HG03520 (cell line): ENCODE measurements at regions not wholly inside any gene's neighbourhood (a gene's known extent, or its start where the extent isn't known, plus 50 kb on each side); places are given as distances from the start of the nearest gene placed in this dataset.

ENCODE experiments used
- ATAC-seq: cut with Tn5 transposase; IDR thresholded peaks from one replicate; pipeline ENCODE4 v1.9.1; 2021; ENCODE audit warnings: mild to moderate bottlenecking, moderate library complexity; ENCODE audit not compliant: unreplicated experiment

DNA sequence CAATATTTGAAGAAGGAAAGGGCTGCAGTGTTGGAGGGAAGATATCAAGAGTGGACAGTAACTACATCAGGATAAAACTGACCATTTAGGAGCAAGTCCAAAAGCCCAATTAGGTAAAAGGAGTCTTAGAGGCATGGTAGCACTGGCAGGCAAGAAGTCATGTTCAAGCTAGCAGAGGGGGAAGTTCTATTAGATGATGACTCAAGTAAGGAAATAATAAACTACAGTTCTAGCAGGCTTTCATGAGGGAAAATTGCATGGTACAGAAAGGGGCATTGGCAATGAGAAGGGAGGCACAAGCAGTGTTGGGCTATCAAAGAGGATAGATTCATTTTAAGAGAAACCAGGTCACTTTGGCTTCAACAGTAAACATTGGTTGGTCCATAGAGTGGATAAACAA is 156.1 kb upstream of the PTPRK start:
- ATAC-seq, result no peak

- ATAC-seq, result no peak
Measured at GRCh38 chr6:128672023-128672422, 151.6 kb upstream of the PTPRK start.

DNA sequence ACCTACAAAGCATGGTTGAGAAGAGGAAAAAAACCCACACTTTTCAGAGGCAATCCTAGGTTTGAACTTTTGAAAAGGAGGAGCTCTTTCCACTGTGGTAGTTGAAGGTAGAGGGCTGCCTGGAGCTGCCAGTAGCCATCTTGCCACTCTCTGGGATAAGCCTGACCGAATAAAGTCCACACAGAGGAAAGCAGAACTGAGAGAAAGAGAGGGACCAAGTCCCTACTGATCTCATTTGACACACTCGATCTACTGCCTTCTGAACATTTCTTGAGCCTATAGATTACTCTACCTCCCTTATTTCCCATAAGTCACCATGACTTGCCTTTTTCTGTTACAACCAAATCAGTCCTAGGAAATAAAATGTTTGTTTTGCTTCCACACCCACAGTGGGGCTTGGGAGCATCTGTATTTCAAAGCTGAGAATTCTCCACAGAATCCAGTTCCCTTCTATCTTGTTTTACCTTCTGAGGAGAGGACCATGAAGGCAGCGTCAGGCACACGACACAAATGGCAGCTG is 147.0 kb upstream of the PTPRK start:
- no peak for ATAC-seq

- ATAC-seq, result no peak
Measured at GRCh38 chr6:128666405-128666804, 146.0 kb upstream of the PTPRK start.

DNA sequence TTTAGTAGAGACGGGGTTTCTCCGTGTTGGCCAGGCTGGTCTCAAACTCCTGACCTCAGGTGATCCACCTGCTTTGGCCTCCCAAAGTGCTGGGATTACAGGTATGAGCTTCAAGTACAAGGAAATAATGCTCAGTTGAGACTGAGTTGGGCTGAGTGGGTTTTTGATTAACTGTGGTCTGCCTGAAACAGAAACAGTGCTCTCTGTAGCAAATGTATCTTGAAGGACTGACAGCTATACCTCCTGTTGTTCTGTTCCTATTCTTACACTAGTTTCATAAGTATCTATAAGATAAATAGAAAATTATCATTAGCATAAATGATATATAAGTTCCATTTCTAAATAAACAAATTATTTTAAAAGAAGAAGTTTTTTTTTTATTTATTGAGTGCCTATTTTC is 142.8 kb upstream of the PTPRK start:
- ATAC-seq, result peak; percentile 71

DNA sequence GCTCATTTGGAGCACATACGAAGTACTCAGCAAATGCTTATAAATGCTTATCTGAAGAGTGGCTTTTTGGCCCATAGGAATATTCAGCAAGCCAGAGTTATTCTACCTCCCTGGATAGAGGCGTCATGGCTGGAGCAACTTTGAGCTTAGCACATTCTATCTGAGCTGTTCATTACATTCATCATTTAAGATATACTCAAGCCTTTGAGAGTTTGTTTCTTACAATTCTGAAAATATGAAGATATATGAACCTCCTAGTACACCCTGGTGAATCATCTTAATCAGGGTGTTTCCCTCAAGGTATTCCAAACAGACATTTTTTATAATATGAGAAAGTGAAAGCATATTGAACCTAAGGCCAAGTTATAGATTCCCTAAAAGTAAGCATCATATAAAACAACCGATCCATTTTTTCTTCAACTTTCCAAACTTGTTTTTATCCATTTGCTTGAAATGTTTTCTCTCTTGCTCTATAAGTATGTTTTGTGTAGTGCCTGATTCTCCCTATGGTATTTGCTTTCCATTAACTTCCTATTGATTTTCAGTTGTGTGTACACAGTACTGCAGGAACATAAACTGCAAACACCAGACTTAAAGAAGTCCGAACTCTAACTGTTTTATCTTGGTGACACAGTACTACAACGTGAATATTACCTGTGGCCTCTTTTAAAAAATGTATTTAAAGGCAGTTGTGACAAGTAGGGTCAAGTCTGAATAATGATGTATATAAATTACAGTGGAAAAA is 139.7 kb upstream of the PTPRK start:
- no peak for ATAC-seq

DNA sequence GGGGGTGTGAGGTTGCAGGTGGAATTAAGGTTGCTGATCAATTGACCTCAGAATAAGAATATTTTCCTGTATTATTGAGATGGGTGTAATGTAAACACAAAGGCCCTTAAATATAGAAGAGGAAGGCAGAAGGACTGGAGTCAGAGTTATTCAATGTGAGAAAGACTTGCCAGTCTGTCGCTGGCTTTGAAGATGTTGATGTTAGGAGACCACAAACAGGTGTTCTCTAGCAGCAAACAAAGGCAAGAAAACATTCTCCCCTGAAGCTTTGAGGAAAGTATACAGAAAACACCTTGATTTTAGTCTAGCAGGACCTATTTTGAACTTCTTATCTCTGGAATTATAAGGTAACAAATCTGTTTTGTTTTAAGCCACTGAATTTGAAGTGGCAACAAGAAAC is 138.9 kb upstream of the PTPRK start:
- no peak for ATAC-seq

DNA sequence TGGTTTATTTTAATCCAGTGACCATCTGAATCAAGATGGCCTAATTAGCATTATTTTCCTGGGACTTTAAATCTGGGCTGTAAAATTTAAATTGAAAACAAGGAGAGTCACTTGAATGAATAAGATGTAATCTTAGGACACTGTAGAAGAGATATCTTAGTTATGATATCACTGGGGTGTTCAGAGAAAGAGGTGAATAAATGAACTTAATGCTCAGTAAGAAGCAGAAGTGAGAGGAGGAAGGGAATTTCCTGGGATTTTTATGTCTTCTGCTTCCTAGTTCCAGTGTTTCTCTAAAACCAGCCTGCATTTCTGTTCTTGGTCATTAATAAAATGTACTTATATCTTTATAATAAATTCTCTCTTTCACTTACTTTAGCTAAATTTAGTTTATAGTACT is 136.8 kb upstream of the PTPRK start:
- no peak for ATAC-seq

DNA sequence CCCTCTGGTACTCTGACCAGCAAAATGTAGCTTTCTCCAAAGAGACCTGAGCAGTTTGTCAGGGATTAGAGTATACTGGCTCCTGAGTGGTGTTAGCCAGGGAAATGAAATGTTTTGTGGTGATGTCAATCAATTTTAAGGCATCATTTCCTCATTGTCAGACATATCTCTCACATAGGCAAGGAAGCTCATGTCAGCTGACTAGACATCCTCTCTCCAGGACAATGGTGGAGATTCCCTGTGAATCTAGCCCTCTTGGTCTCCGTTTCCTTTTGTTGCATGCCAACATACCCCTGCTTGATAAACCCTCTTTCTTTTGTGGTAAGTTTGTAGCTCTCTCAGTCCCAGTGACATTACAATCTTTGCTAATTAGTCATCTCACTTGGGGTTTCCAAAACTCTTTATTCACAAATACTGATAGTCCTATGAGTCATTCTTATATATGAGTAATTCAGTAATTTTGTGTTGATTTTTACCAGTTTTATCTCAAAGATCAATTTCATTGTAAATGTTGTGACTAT is 135.6 kb upstream of the PTPRK start:
- ATAC-seq, result peak; percentile 92

GRCh38 chr6:128648022-128648598 is 127.7 kb upstream of the PTPRK start:
- no peak for ATAC-seq

GRCh38 chr6:128642132-128642531 is 121.7 kb upstream of the PTPRK start:
- ATAC-seq, result no peak

DNA sequence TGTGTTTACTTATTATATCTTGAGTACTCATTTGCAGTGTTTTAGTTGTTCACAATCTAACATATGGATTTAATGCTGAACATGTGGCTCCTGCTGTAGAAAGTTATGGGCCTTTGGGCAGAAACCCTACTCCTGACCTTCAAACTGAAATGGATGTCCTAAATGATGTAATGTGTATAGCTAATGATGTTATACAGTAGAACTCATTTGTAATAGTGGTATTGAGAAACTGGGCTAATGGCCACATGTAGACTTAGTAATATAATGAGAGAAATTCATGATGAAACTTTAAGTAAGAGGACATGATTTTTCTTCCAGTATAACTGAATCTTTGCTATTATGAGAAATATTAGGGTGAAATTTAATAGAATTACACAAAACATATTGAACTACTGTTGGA is 121.3 kb upstream of the PTPRK start:
- no peak for ATAC-seq

DNA sequence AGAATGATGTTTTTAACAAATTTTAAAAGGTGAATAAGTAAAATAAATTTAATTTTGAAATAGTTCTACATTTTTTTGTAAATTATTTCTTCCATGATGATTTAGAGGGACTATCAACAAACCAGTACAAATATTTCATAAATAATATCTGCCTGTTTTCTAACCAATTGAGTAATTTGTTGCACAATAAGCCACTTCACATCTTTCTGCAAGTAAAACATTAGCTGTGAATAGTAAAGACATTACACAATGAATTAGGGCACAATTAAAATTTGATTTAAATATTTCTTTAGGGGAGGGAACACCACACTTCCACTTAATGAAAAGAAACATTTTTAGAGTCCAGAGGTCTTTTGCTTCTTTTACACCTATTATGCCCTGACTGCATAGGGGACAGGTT is 118.4 kb upstream of the PTPRK start:
- ATAC-seq, result no peak

- no peak for ATAC-seq
Measured at GRCh38 chr6:128635219-128635618, 114.8 kb upstream of the PTPRK start.

GRCh38 chr6:128632131-128632530 is 111.7 kb upstream of the PTPRK start:
- no peak for ATAC-seq

GRCh38 chr6:128631031-128631430 is 110.6 kb upstream of the PTPRK start:
- no peak for ATAC-seq

DNA sequence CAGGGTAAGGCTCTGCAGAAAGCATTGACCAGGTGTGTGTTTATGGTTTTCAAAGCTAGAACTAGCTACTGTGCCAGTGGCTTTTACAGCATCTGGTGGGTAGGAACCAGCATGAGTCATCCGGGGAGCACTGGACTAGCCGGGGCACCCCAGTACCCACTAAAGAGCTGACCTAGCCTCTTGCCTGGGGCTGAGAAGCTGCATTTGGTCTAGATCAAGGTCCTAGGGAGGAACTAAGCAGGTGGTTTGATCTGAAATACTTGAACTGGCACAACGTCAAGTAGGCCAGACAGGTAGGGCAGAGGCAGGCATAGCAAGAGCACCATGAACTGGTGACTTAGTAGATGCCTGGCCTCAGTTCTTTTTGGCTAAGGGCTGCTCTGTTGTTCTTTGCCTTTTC is 109.8 kb upstream of the PTPRK start:
- ATAC-seq, result no peak

- no peak for ATAC-seq
Measured at GRCh38 chr6:128617285-128617684, 96.9 kb upstream of the PTPRK start.

DNA sequence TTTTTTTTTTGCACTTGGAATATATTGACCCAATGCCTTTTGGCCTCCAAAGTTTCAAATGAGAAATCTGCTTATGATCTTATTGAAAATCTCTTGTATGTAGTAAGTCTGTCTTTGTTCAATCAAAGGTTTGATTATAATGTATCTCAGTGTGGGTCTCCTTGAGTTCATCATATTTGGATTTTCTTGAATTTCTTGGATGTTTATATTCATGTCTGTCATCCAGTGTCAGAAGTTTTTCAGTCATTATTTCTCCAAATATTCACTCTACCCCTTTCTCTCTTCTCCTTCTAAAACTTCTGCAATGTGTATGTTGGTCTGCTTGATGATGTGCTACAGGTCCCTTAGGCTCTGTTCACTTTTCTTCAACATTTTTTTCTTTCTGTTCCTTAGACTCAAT is 95.9 kb upstream of the PTPRK start:
- ATAC-seq, result no peak

DNA sequence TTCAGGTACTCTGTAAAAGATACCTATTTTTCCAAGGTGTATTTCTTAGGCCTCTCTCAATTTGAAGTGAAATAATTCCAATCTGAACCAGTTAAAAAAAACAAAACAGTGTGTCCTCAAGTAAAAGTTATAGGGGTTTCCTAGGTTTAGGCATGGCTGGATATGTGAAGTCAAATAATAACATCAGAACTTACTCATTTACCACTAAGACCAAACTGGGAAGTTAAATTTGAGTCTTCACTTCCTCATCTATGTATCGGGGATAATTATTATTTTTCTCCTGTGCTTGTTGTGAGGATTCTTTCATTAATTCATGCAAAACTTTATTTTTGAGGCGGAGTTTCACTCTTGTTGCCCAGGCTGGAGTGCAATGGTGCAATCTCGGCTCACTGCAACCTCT is 86.2 kb upstream of the PTPRK start:
- ATAC-seq, result peak; percentile 67

DNA sequence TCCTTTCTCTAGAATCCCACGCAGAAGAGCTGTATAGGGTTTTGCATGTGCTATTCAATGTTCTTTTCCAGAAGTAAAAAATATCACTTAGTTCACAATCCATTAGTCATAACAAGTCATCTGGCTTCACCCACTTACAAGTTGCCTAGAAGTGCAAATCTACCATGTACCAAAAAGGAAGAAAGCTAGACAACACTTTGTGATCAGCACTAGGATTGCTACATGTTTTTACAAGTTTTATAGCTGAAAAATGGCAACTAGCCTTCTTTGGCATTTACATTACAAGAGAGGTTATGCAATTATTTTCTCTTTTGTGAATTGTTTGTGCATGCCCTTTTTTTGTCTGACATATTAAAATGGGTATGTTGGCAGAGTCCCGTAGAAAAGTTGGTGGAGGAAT is 85.6 kb upstream of the PTPRK start:
- ATAC-seq, result no peak

DNA sequence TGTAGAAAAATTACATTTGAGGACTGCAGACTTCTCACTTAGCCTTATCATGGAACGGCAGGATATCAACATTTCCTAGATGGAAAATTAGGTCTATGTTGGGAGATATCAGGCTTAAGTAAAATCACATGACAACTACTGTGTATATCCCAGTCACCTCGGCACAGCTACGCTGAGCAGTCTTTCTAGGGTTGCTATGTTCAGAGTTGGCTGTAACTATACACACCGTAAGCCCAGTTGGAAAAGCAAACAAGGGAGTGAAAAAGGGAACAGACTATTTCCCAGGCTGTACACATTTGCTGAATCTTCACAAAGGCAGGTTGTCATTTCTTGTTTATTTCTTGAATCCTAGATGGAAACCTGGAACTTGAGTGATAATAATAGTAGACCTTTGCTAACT is 80.7 kb upstream of the PTPRK start:
- ATAC-seq, result no peak
